HepG2 (cell line): ENCODE measurements at regions not wholly inside any gene's neighbourhood (a gene's known extent, or its start where the extent isn't known, plus 50 kb on each side); places are given as distances from the start of the nearest gene placed in this dataset.

Source experiments
- ATAC-seq: fragments of 200-7000 bp; cut with Tn5 transposase; 3 replicates; pipeline ENCODE4 v1.9.1; 2020; ENCODE audit warnings: mild to moderate bottlenecking, moderate library complexity
- BruUV-seq: library from RNA; stranded (reverse); fragments of 400-500 nt; replicated peaks from 2 replicates; lab custom pipeline; 2021; lab: Mats Ljungman, UMichigan
- CTCF ChIA-PET: fragments of 300-600 bp; formaldehyde crosslinking; extraction: SDS; loops from one replicate; lab custom pipeline; 2021; ENCODE audit warnings: low total read pairs, inconsistent platforms, low intra/inter-chr PET ratio; lab: Yijun Ruan, JAX
- POLR2A ChIA-PET: fragments of 350-600 bp; sonication (Branson Sonifier 250); formaldehyde crosslinking; loops from one replicate; lab custom pipeline; 2020; ENCODE audit warnings: antibody characterized with exemption, inconsistent platforms; lab: Yijun Ruan, JAX
- DNase-seq: peaks from one replicate; pipeline ENCODE4 v3.0.0-alpha.2; 2015; ENCODE audit warnings: low spot score
- FAIRE-seq: peaks from 3 replicates; lab custom pipeline; 2011; peaks lifted over from hg19 to GRCh38; lab: Jason Lieb, UNC
- H2AFZ ChIP-seq: one replicate; pipeline ENCODE4 v1.6.1; 2011; ENCODE audit warnings: low read length, inconsistent platforms
- H3K27ac ChIP-seq: fragments of 300-600 bp; 3 replicates; pipeline ENCODE4 v1.8.0; 2011; ENCODE audit warnings: mixed run types, mild to moderate bottlenecking, mixed read lengths, low read length, inconsistent platforms; ENCODE audit not compliant: insufficient read depth; ENCODE audit errors: extremely low read length
- H3K27me3 ChIP-seq, 2 experiments: fragments of 200-600 bp in 1 of 2; 2 replicates in 1 of 2; 3 replicates in 1 of 2; pipeline versions ENCODE4 v1.6.0 to v1.8.0; 2011; ENCODE audit warnings: low read length in 2 of 2, mild to moderate bottlenecking in 2 of 2, moderate library complexity in 2 of 2, inconsistent platforms in 1 of 2; ENCODE audit not compliant: insufficient read depth in 2 of 2, control insufficient read depth in 1 of 2
- H3K36me3 ChIP-seq, 2 experiments: fragments of 200-600 bp in 1 of 2; replicated peaks in 1 of 2; 2 replicates in 1 of 2; 3 replicates in 1 of 2; pipeline versions ENCODE4 v1.5.1 to v1.8.0; 2011; ENCODE audit warnings: low read length in 2 of 2, inconsistent platforms in 1 of 2; ENCODE audit not compliant: insufficient read depth in 2 of 2, control insufficient read depth in 1 of 2
- H3K4me1 ChIP-seq: 2 replicates; pipeline ENCODE4 v1.5.1; 2012; ENCODE audit warnings: low read length, inconsistent platforms; ENCODE audit not compliant: insufficient read depth
- H3K4me2 ChIP-seq: 2 replicates; pipeline ENCODE4 v1.6.0; 2011; ENCODE audit warnings: low read depth, low read length, inconsistent platforms
- H3K4me3 ChIP-seq, 3 experiments: fragments of 200-600 bp in 1 of 3; sonication (generic), shearing (Covaris generic) in 1 of 3; replicated peaks in 1 of 3; 2 replicates each; pipeline ENCODE4 v1.5.1; 2011 to 2016; ENCODE audit warnings: low read length in 3 of 3, inconsistent platforms in 2 of 3, low read depth in 2 of 3, mild to moderate bottlenecking in 2 of 3, control low read depth in 1 of 3, mixed read lengths in 1 of 3; ENCODE audit not compliant: insufficient read depth in 1 of 3
- H3K79me2 ChIP-seq: one replicate; pipeline ENCODE4 v1.6.1; 2011; ENCODE audit warnings: low read length, inconsistent platforms; ENCODE audit not compliant: insufficient read depth
- H3K9ac ChIP-seq: 2 replicates; pipeline ENCODE4 v1.6.0; 2011; ENCODE audit warnings: mild to moderate bottlenecking, low read depth, low read length, inconsistent platforms; ENCODE audit not compliant: insufficient read depth
- H3K9me3 ChIP-seq: 2 replicates; pipeline ENCODE4 v1.5.1; 2012; ENCODE audit warnings: mild to moderate bottlenecking, low read length
- H4K20me1 ChIP-seq: 2 replicates; pipeline ENCODE4 v1.6.0; 2011; ENCODE audit warnings: inconsistent platforms, mild to moderate bottlenecking, low read length, moderate library complexity; ENCODE audit not compliant: insufficient read depth
- RFX5 ChIP-seq: IDR thresholded peaks from 2 replicates; pipeline ENCODE4 v1.6.1; 2011; ENCODE audit warnings: low read depth, low read length, improper control_type of control experiment
- TBL1XR1 ChIP-seq: fragments of 150-350 bp; IDR thresholded peaks from 2 replicates; pipeline ENCODE4 v1.6.1; 2014; ENCODE audit warnings: borderline replicate concordance, low read length; ENCODE audit not compliant: partially characterized antibody
- THYN1 ChIP-seq: sonication (generic); formaldehyde crosslinking; IDR thresholded peaks from 2 replicates; pipeline ENCODE4 v1.8.1; 2023; ENCODE audit warnings: low read depth, mild to moderate bottlenecking, moderate library complexity, missing genetic modification reagents, borderline replicate concordance
- ZNF256 ChIP-seq: sonication (generic); formaldehyde crosslinking; conservative IDR thresholded peaks from 2 replicates; pipeline ENCODE4 v1.4.0; 2020; ENCODE audit warnings: missing genetic modification reagents
- WGBS: methylation state at CpG from one replicate; pipeline ENCODE4 v1.1.6; 2017; ENCODE audit warnings: low lambda C conversion rate; 5-methylcytosine and 5-hydroxymethylcytosine counted together
- in situ Hi-C: cut with HindIII; loops from 2 replicates; pipeline ENCODE4 v1.10.0; 2017; ENCODE audit warnings: low pct_unique_long_range_greater_than_20kb; ENCODE audit not compliant: extremely low pct_ligation_motif_present
- intact Hi-C: fragments of 100-400 bp; cut with micrococcal nuclease; formaldehyde crosslinking; loops from one replicate; pipeline ENCODE4 v1.10.0; 2022; ENCODE audit not compliant: unreplicated experiment
- TF ChIP-seq, protein P1 (sequence below): sonication (generic); formaldehyde crosslinking; IDR thresholded peaks from 2 replicates; pipeline ENCODE4 v1.4.0; 2020; ENCODE audit warnings: missing genetic modification reagents
- TF ChIP-seq, protein P2 (sequence below): sonication (generic); formaldehyde crosslinking; IDR thresholded peaks from 2 replicates; pipeline ENCODE4 v1.9.0; 2022; ENCODE audit warnings: low read depth, missing genetic modification reagents
- TF ChIP-seq, protein P3 (sequence below): sonication (generic); formaldehyde crosslinking; IDR thresholded peaks from 2 replicates; pipeline ENCODE4 v1.5.1; 2020; ENCODE audit warnings: missing genetic modification reagents, mild to moderate bottlenecking, borderline replicate concordance

DNA sequence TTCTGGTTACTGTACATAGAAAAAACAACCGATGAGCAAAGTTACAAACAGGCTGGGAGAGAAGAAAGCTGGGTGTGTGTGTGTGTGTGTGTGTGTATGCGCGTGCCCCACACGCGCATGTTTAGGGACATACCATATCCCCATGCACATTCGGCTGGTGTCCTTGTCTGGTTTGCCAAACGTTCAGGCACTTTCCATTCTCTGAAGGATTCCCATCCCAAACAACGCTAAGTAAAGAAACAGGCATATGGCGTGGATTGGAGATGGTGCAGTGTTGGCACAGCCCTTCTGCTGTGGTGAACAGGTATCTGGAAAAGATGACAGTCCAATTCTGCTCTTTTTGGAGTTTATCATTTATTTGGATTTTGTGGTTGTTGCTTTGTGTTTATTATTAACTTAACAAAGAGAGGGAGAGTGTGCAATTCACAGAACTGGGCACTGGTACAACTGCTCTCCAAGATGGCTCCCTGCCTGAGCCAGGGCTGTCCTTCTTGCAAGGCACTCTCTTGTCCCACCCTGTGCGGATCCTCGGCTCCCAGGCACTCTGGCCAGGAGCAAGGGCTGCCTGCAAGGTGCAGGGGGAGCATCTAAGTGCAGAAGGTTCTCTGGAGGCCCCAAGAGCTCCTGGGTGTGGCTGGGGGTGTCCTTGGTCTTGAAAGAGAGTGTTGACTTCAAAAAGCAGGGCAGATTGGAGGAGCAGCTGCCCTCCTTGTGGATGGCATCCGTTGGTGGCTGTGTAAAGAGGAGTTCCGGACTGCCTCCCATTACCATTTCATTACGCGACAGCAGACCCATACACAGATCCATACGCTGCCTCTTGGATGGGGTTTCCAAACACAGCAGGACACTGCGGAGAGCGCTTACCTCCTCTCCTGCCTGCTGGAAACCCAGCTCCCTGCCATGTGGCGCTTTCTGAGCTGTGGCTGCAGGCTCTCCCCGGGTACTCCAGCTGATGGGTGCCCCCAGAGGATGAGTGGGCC lies 263.1 kb downstream of the ZNF536 start:
- Histone ChIP-seq H3K9me3 (no peaks in the 10 kb centered on the region), H3K79me2 (no peaks in the 10 kb centered on the region), H3K9ac (no peak overlapping the region), H3K27ac (no peak overlapping the region), H3K36me3 (no peaks in the 10 kb centered on the region), H2AFZ (no peak overlapping the region), H3K4me1 (no peaks in the 10 kb centered on the region), H4K20me1 (no peaks in the 10 kb centered on the region), H3K4me2 (no peak overlapping the region), H3K27me3 (no peaks in the 10 kb centered on the region; a peak in 1 of 5 replicates), H3K4me3 (no peak overlapping the region)
- no peak for TF ChIP-seq TBL1XR1
- no peak for TF ChIP-seq RFX5
- TF ChIP-seq, protein P1, sequence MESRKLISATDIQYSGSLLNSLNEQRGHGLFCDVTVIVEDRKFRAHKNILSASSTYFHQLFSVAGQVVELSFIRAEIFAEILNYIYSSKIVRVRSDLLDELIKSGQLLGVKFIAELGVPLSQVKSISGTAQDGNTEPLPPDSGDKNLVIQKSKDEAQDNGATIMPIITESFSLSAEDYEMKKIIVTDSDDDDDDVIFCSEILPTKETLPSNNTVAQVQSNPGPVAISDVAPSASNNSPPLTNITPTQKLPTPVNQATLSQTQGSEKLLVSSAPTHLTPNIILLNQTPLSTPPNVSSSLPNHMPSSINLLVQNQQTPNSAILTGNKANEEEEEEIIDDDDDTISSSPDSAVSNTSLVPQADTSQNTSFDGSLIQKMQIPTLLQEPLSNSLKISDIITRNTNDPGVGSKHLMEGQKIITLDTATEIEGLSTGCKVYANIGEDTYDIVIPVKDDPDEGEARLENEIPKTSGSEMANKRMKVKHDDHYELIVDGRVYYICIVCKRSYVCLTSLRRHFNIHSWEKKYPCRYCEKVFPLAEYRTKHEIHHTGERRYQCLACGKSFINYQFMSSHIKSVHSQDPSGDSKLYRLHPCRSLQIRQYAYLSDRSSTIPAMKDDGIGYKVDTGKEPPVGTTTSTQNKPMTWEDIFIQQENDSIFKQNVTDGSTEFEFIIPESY (CRISPR knock-in tag) = no peak
- TF ChIP-seq, protein P2, sequence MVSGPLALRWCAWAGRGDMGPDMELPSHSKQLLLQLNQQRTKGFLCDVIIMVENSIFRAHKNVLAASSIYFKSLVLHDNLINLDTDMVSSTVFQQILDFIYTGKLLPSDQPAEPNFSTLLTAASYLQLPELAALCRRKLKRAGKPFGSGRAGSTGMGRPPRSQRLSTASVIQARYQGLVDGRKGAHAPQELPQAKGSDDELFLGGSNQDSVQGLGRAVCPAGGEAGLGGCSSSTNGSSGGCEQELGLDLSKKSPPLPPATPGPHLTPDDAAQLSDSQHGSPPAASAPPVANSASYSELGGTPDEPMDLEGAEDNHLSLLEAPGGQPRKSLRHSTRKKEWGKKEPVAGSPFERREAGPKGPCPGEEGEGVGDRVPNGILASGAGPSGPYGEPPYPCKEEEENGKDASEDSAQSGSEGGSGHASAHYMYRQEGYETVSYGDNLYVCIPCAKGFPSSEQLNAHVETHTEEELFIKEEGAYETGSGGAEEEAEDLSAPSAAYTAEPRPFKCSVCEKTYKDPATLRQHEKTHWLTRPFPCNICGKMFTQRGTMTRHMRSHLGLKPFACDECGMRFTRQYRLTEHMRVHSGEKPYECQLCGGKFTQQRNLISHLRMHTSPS (CRISPR knock-in tag) = no peak
- TF ChIP-seq, protein P3, sequence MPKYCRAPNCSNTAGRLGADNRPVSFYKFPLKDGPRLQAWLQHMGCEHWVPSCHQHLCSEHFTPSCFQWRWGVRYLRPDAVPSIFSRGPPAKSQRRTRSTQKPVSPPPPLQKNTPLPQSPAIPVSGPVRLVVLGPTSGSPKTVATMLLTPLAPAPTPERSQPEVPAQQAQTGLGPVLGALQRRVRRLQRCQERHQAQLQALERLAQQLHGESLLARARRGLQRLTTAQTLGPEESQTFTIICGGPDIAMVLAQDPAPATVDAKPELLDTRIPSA (CRISPR knock-in tag) = no peak
- no peak for TF ChIP-seq THYN1 (CRISPR knock-in tag)
- TF ChIP-seq ZNF256 (CRISPR knock-in tag) = no peak
- in situ Hi-C loops = no loop called here
- intact Hi-C loops = no loop called here
- no TSS peak for BruUV-seq
- DNase-seq (no peak), ATAC-seq (no peak), FAIRE-seq (no peak)
- POLR2A ChIA-PET = no interaction called here
- 44% methylated on average over 11 of the region's 20 CpGs for WGBS
- CTCF ChIA-PET = no interaction called here
